WTC11 (cell line): ENCODE measurements at regions not wholly inside any gene's neighbourhood (a gene's known extent, or its start where the extent isn't known, plus 50 kb on each side); places are given as distances from the start of the nearest gene placed in this dataset.

Source experiments
- ATF3 ChIP-seq: sonication (generic); formaldehyde crosslinking; conservative IDR thresholded peaks from 2 replicates; pipeline ENCODE4 v1.8.1; 2022; ENCODE audit warnings: mild to moderate bottlenecking, missing genetic modification reagents
- CTCF ChIP-seq: fragments of 200-600 bp; IDR thresholded peaks from 2 replicates; pipeline ENCODE4 v1.8.0; 2022; ENCODE audit warnings: antibody characterized with exemption
- JAZF1 ChIP-seq: fragments of 250-450 bp; sonication (Bioruptor Pico); IDR thresholded peaks from 2 replicates; pipeline ENCODE4 v1.9.0; 2021; ENCODE audit warnings: moderate library complexity, mild to moderate bottlenecking, inconsistent platforms

- TF ChIP-seq CTCF (no peak), ATF3 (no peak), JAZF1 (CRISPR knock-in tag) (no peak)
These were observed 645.8 kb upstream of the ARID1B start for GRCh38 chr6:156131221-156131903.
